ENCODE measurements at regions not wholly inside any gene's neighbourhood (a gene's known extent, or its start where the extent isn't known, plus 50 kb on each side); places are given as distances from the start of the nearest gene placed in this dataset.

DNA sequence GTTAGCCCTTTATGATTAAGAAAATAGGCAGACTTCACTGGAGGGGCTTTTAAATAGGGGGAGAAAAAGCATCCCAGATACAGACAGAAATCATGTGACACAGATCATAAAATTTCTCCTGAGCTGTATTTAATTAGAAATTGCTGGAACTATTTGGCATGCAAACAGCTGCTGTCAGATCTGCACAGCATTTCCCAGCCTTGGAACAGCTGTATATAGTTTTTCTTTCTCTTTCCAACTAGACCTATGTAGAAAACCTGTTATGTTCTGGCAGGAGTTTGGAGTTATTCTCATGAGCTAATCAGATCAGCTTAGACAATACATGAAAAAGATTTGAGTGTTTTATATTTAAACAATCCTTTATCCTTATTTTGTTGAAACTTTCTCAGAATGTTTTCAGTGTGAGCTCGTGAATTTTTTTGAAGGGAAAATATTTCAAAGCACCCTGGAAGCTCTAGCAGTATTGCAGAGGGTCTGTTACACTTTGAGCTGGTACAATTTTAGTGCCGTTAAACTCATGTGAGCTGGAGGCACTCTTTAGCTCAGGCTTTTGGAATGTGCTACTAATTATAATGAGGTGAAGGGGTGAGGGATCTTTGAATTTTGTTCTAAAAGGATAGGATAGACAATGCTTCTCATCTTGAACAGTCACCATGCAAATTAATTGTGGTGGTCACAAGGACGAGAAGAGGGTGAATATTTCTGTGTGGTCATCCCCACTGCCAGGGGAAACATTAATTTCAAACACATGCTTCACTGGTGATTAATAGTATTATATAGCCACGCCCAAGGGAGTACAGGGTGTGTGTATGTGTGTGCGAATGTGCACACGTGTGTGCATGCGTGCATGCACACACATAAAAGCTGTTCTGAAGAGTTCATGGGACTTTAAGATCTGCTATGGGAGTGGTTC is 239.4 kb upstream of the FBXL7 start:
- no peaks in the 10 kb centered on the region for H3K36me3 ChIP-seq (ENCODE audit: control insufficient read depth in 2 of 4, insufficient read depth in 4 of 4, low read length in 3 of 4)
- no peak overlapping the region for H2BK15ac ChIP-seq (ENCODE audit: low read length)
- no peaks in the 10 kb centered on the region for H3K79me2 ChIP-seq (ENCODE audit: control insufficient read depth in 1 of 2, insufficient read depth in 2 of 2, low read length in 2 of 2)
- H4K8ac ChIP-seq (ENCODE audit: extremely low read depth, insufficient read depth, low read length) = no peak overlapping the region
- no peak overlapping the region for H2BK20ac ChIP-seq (ENCODE audit: low read length)
- CTCF ChIA-PET (ENCODE audit: partially characterized antibody) = interaction anchor here (0.9 to 2.2 kb wide), 5 partner anchors 12 to 157 kb away, joined by 3 to 8 read pairs (median 4); no protein-coding TSS in a partner anchor
- no peak overlapping the region for H3K23ac ChIP-seq (ENCODE audit: insufficient read length)
- no peak overlapping the region for H2BK5ac ChIP-seq (ENCODE audit: low read depth, low read length)
- no peak overlapping the region for H3K4me3 ChIP-seq (ENCODE audit: extremely low read depth in 1 of 4, insufficient read depth in 2 of 4, low read depth in 3 of 4, low read length in 4 of 4)
- no peak overlapping the region for H3K9ac ChIP-seq (replicated peaks in 1 of 4; ENCODE audit: extremely low read depth in 1 of 4, low read depth in 3 of 4, low read length in 3 of 4)
- 87% methylated on average over 7 of the region's 7 CpGs; no CpG with 5 or more reads in 1 of the 2 experiments for WGBS, 2 experiments (ENCODE audit: extremely low coverage in 1 of 2, insufficient coverage in 1 of 2, insufficient read length in 1 of 2, insufficient replicate concordance in 2 of 2, low coverage in 1 of 2, low lambda C conversion rate in 2 of 2, missing lambda C conversion rate in 1 of 2)
- no peak for TF ChIP-seq CEBPB (IDR thresholded peaks at IDR 0.05; ENCODE audit: low read depth, low read length)
- no peak for TF ChIP-seq TAF1 (IDR thresholded peaks at IDR 0.05; ENCODE audit: low read depth, low read length)
- TF ChIP-seq CBX5 (IDR thresholded peaks at IDR 0.05; ENCODE audit: low read depth, low read length) = no peak
- TF ChIP-seq RBBP5 (IDR thresholded peaks at IDR 0.05; ENCODE audit: borderline replicate concordance, low read depth, low read length) = no peak
- no peak for TF ChIP-seq JUND (IDR thresholded peaks at IDR 0.05; ENCODE audit: low read length)
- no peak overlapping the region for H3K27ac ChIP-seq (ENCODE audit: low read depth, low read length)
- no peak overlapping the region for H3K4ac ChIP-seq (replicated peaks; ENCODE audit: insufficient read length, low read depth, low read length)
- POLR2A ChIA-PET (ENCODE audit: partially characterized antibody) = no interaction called here
- H2AK5ac ChIP-seq (ENCODE audit: low read depth, low read length) = no peak overlapping the region
- no peaks in the 10 kb centered on the region for H4K20me1 ChIP-seq (replicated peaks in 1 of 2; ENCODE audit: control insufficient read depth in 1 of 2, insufficient read depth in 2 of 2, low read length in 2 of 2)
- FAIRE-seq (no peak), DNase-seq (ENCODE audit: low read depth in 1 of 2, low spot score in 2 of 2) (no peak)
- no peak overlapping the region for H4K91ac ChIP-seq (replicated peaks; ENCODE audit: insufficient read length, low read length)
- H2AFZ ChIP-seq (ENCODE audit: low read length) = no peak overlapping the region
- H3K4me2 ChIP-seq (ENCODE audit: insufficient read depth in 1 of 2, low read depth in 2 of 2, low read length in 2 of 2) = no peak overlapping the region
- no peak overlapping the region for H3K18ac ChIP-seq (ENCODE audit: extremely low read depth, low read length)
- no peak overlapping the region for H3K14ac ChIP-seq (ENCODE audit: insufficient read length)
- H4K5ac ChIP-seq (ENCODE audit: insufficient read length, low read depth, low read length) = no peak overlapping the region
- no peak overlapping the region for H2BK12ac ChIP-seq (ENCODE audit: low read depth, low read length)
- no peak overlapping the region for H2BK120ac ChIP-seq (replicated peaks; ENCODE audit: low read depth, low read length)
- H3K79me1 ChIP-seq (ENCODE audit: low read depth, low read length) = no peaks in the 10 kb centered on the region
- H3K27me3 ChIP-seq (replicated peaks in 1 of 4; ENCODE audit: control insufficient read depth in 3 of 4, extremely low read depth in 1 of 4, insufficient read depth in 3 of 4, low read length in 3 of 4) = no peaks in the 10 kb centered on the region; a peak in 1 of 7 replicates
- H3K4me1 ChIP-seq (replicated peaks in 1 of 4; ENCODE audit: control insufficient read depth in 3 of 4, insufficient read depth in 4 of 4, low read length in 3 of 4) = peaks cover 0 to 7% (median 2%) of the 10 kb centered on the region in 4 experiments; a peak in 3 of 7 replicates
- H3K23me2 ChIP-seq (ENCODE audit: low read depth, low read length) = no peaks in the 10 kb centered on the region
- H3K56ac ChIP-seq (replicated peaks; ENCODE audit: insufficient read length, low read depth, low read length) = no peak overlapping the region
- no peaks in the 10 kb centered on the region for H3K9me3 ChIP-seq (ENCODE audit: insufficient read depth in 2 of 2, low read depth in 1 of 2, low read length in 1 of 2)

Data from H1 (cell line).